OCI-LY1 (cell line): ENCODE measurements at regions not wholly inside any gene's neighbourhood (a gene's known extent, or its start where the extent isn't known, plus 50 kb on each side); places are given as distances from the start of the nearest gene placed in this dataset.

Experiments
- EZH2 ChIP-seq: fragments of 200-600 bp; sonication (generic), shearing (Covaris generic); IDR thresholded peaks from 2 replicates; pipeline ENCODE4 v1.8.0; 2017; ENCODE audit warnings: borderline replicate concordance, mixed run types, mild to moderate bottlenecking, antibody characterized with exemption, low read length, moderate library complexity, mixed read lengths
- TF ChIP-seq, protein P1 (sequence below): fragments of 200-600 bp; sonication (generic), shearing (Covaris generic); IDR thresholded peaks from 2 replicates; pipeline ENCODE4 v1.5.1; 2017; ENCODE audit warnings: mild to moderate bottlenecking, antibody characterized with exemption, low read length, moderate library complexity, mixed read lengths

DNA sequence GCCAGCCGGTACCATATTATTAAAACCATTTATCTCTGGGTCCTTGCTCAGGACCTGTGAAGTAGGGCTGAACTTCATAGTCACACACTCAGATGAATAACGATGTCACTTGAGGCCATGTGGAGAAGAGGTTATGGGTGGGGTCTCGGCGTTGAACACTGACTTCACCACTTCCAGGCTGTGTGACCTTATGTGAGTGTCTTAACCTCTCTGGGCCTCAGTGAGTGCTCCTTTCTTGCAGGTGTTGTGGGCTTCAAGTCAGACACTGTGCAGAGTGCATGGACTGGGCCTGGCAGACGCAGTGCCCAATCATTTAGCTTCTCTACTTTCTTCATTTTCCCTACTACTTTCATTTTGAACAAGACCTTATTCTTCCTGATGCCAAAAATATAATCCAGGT, 278.8 kb downstream of the PBX3 start:
- TF ChIP-seq, protein P1, sequence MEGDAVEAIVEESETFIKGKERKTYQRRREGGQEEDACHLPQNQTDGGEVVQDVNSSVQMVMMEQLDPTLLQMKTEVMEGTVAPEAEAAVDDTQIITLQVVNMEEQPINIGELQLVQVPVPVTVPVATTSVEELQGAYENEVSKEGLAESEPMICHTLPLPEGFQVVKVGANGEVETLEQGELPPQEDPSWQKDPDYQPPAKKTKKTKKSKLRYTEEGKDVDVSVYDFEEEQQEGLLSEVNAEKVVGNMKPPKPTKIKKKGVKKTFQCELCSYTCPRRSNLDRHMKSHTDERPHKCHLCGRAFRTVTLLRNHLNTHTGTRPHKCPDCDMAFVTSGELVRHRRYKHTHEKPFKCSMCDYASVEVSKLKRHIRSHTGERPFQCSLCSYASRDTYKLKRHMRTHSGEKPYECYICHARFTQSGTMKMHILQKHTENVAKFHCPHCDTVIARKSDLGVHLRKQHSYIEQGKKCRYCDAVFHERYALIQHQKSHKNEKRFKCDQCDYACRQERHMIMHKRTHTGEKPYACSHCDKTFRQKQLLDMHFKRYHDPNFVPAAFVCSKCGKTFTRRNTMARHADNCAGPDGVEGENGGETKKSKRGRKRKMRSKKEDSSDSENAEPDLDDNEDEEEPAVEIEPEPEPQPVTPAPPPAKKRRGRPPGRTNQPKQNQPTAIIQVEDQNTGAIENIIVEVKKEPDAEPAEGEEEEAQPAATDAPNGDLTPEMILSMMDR, result no peak
- no peak for TF ChIP-seq EZH2
